Duodenal mucosa (tissue), 2 donors: ENCODE measurements at regions not wholly inside any gene's neighbourhood (a gene's known extent, or its start where the extent isn't known, plus 50 kb on each side); places are given as distances from the start of the nearest gene placed in this dataset.

Experiments used
- H3K27ac ChIP-seq: one replicate; pipeline ENCODE4 v1.7.0; 2013; ENCODE audit warnings: low read depth, low read length
- H3K27me3 ChIP-seq, 2 donors: one replicate each; pipeline ENCODE4 v1.7.0; 2013; ENCODE audit warnings: low read length in 2 of 2, control low read depth in 1 of 2; ENCODE audit not compliant: insufficient read depth in 2 of 2, control insufficient read depth in 1 of 2
- H3K36me3 ChIP-seq, 2 donors: one replicate each; pipeline ENCODE4 v1.7.0; 2013; ENCODE audit warnings: low read length in 2 of 2, control low read depth in 1 of 2; ENCODE audit not compliant: insufficient read depth in 2 of 2, control insufficient read depth in 1 of 2
- H3K4me1 ChIP-seq, 2 donors: one replicate each; pipeline ENCODE4 v1.7.0; 2013; ENCODE audit warnings: low read length in 2 of 2, control low read depth in 1 of 2; ENCODE audit not compliant: insufficient read depth in 2 of 2, control insufficient read depth in 1 of 2
- H3K4me3 ChIP-seq, 2 donors: one replicate each; pipeline ENCODE4 v1.7.0; 2013; ENCODE audit warnings: low read length in 2 of 2, low read depth in 1 of 2
- H3K9ac ChIP-seq, 2 donors: one replicate each; pipeline ENCODE4 v1.7.0; 2013; ENCODE audit warnings: low read length in 2 of 2, low read depth in 1 of 2
- H3K9me3 ChIP-seq, 2 donors: one replicate each; pipeline ENCODE4 v1.7.0; 2013; ENCODE audit warnings: low read length in 2 of 2, control low read depth in 1 of 2; ENCODE audit not compliant: control insufficient read depth in 1 of 2

GRCh38 chr5:4642525-4642924 is 497.6 kb upstream of the ADAMTS16 start:
- Histone ChIP-seq H3K4me3 (no peak overlapping the region), H3K36me3 (no peaks in the 10 kb centered on the region), H3K9ac (no peak overlapping the region), H3K27me3 (no peaks in the 10 kb centered on the region), H3K9me3 (peaks cover 0 to 8% of the 10 kb centered on the region in 2 donors), H3K4me1 (no peaks in the 10 kb centered on the region), H3K27ac (no peak overlapping the region)

GRCh38 chr5:4643190-4643589 is 496.9 kb upstream of the ADAMTS16 start:
- Histone ChIP-seq H3K27me3 (no peaks in the 10 kb centered on the region), H3K4me1 (no peaks in the 10 kb centered on the region), H3K9me3 (peaks cover 0 to 8% of the 10 kb centered on the region in 2 donors), H3K36me3 (no peaks in the 10 kb centered on the region), H3K9ac (no peak overlapping the region), H3K27ac (no peak overlapping the region), H3K4me3 (no peak overlapping the region)

- Histone ChIP-seq H3K27me3 (no peaks in the 10 kb centered on the region), H3K4me3 (no peak overlapping the region), H3K36me3 (no peaks in the 10 kb centered on the region), H3K4me1 (no peaks in the 10 kb centered on the region), H3K9ac (no peak overlapping the region), H3K27ac (no peak overlapping the region), H3K9me3 (peaks cover 0 to 5% of the 10 kb centered on the region in 2 donors)
These were observed 496.2 kb upstream of the ADAMTS16 start for GRCh38 chr5:4643960-4644359.

- Histone ChIP-seq H3K27me3 (no peaks in the 10 kb centered on the region), H3K4me1 (no peaks in the 10 kb centered on the region), H3K36me3 (no peaks in the 10 kb centered on the region), H3K4me3 (no peak overlapping the region), H3K9ac (no peak overlapping the region), H3K9me3 (peaks cover 0 to 5% of the 10 kb centered on the region in 2 donors), H3K27ac (no peak overlapping the region)
These were observed 493.3 kb upstream of the ADAMTS16 start for GRCh38 chr5:4646715-4647375.

- H3K27ac ChIP-seq = no peak overlapping the region
- no peaks in the 10 kb centered on the region for H3K27me3 ChIP-seq
- H3K4me1 ChIP-seq = no peaks in the 10 kb centered on the region
- no peak overlapping the region for H3K9ac ChIP-seq
- H3K36me3 ChIP-seq = no peaks in the 10 kb centered on the region
- H3K4me3 ChIP-seq = no peak overlapping the region
- peaks cover 0 to 3% of the 10 kb centered on the region in 2 donors for H3K9me3 ChIP-seq
These were observed 492.2 kb upstream of the ADAMTS16 start for GRCh38 chr5:4647955-4648354.

GRCh38 chr5:4651806-4652565 is 488.1 kb upstream of the ADAMTS16 start:
- no peak overlapping the region for H3K4me3 ChIP-seq
- H3K9ac ChIP-seq = no peak overlapping the region
- no peaks in the 10 kb centered on the region for H3K9me3 ChIP-seq
- H3K36me3 ChIP-seq = no peaks in the 10 kb centered on the region
- H3K4me1 ChIP-seq = no peaks in the 10 kb centered on the region
- H3K27ac ChIP-seq = no peak overlapping the region
- no peaks in the 10 kb centered on the region for H3K27me3 ChIP-seq

- Histone ChIP-seq H3K27me3 (no peaks in the 10 kb centered on the region), H3K4me3 (no peak overlapping the region), H3K36me3 (no peaks in the 10 kb centered on the region), H3K9ac (no peak overlapping the region), H3K4me1 (no peaks in the 10 kb centered on the region), H3K9me3 (peaks cover 0 to 5% of the 10 kb centered on the region in 2 donors), H3K27ac (no peak overlapping the region)
These were observed 486.7 kb upstream of the ADAMTS16 start for GRCh38 chr5:4653475-4653874.

GRCh38 chr5:4659851-4660250 is 480.3 kb upstream of the ADAMTS16 start:
- Histone ChIP-seq H3K9me3 (peaks cover 0 to 5% of the 10 kb centered on the region in 2 donors), H3K27ac (no peak overlapping the region), H3K4me1 (no peaks in the 10 kb centered on the region), H3K27me3 (no peaks in the 10 kb centered on the region), H3K36me3 (no peaks in the 10 kb centered on the region), H3K9ac (no peak overlapping the region), H3K4me3 (no peak overlapping the region)

- H3K27ac ChIP-seq = no peak overlapping the region
- no peaks in the 10 kb centered on the region for H3K27me3 ChIP-seq
- H3K4me3 ChIP-seq = no peak overlapping the region
- H3K9me3 ChIP-seq = peaks cover 0 to 5% of the 10 kb centered on the region in 2 donors
- no peak overlapping the region for H3K9ac ChIP-seq
- H3K4me1 ChIP-seq = no peaks in the 10 kb centered on the region
- no peaks in the 10 kb centered on the region for H3K36me3 ChIP-seq
These were observed 478.8 kb upstream of the ADAMTS16 start for GRCh38 chr5:4661326-4661725.

GRCh38 chr5:4661836-4662235 is 478.3 kb upstream of the ADAMTS16 start:
- Histone ChIP-seq H3K9ac (no peak overlapping the region), H3K9me3 (peaks cover 0 to 5% of the 10 kb centered on the region in 2 donors), H3K27me3 (no peaks in the 10 kb centered on the region), H3K4me3 (no peak overlapping the region), H3K27ac (no peak overlapping the region), H3K4me1 (no peaks in the 10 kb centered on the region), H3K36me3 (no peaks in the 10 kb centered on the region)
